Right kidney (tissue), 1 donor: ENCODE measurements at regions not wholly inside any gene's neighbourhood (a gene's known extent, or its start where the extent isn't known, plus 50 kb on each side); places are given as distances from the start of the nearest gene placed in this dataset.

Source experiments
- DNase-seq: peaks from one replicate; pipeline ENCODE4 v3.0.0-alpha.2; 2016

DNA sequence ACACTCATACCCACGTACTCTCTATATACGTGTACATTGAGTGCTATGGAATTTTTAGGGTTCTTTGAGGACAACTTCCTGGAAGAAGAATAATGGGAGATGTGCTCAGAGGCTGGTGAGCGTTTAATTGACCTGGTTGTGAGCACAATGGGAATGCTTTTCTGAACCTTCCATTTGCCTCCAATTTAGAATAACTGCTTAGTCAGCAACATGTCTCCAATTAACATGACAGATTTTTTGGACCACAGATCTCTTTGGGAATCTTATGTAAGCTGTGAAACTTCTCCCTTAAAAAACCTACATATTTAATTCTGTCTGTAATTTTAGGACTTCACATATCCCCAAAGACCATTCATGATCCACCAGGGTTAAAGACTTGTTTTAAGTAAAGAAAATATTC, 166.7 kb upstream of the TNP1 start:
- no peak for DNase-seq

DNA sequence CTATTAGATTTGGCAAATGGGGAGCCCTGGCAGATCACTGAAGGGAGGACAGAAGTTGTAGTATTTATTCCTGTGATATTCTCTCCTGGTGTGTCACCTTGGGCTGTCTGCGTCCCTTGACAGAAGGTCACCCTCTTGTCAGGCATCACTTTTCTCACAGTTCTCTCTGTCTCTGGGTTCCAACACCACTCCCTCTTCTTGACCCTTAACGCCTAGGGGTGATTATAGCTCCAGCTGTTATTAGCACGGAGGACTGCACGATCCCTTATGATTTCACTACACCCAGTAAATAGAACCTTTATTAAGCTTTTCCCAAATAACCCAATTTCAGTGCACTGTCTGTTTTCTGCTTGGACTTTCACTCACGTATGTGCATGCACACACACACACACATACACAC, 166.3 kb upstream of the TNP1 start:
- no peak for DNase-seq

DNA sequence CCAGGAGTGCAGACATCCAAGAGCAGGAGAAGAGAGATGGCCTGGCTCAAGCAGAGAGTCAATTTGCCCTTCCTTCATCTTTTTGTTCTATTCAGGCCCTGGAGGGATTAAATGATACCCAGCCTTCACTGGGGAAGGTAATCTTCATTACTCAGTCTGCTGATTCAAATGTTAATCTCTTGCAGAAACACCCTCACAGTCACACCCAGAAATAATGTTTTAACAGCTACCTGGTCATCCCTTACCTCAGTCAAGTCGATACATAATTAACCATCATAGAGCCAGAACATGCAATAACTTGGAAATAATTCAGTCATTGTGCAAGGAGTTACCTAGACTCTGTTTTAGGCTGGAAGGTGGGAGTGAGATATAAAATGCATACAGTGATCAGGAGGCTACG, 163.7 kb upstream of the TNP1 start:
- DNase-seq, result no peak

DNA sequence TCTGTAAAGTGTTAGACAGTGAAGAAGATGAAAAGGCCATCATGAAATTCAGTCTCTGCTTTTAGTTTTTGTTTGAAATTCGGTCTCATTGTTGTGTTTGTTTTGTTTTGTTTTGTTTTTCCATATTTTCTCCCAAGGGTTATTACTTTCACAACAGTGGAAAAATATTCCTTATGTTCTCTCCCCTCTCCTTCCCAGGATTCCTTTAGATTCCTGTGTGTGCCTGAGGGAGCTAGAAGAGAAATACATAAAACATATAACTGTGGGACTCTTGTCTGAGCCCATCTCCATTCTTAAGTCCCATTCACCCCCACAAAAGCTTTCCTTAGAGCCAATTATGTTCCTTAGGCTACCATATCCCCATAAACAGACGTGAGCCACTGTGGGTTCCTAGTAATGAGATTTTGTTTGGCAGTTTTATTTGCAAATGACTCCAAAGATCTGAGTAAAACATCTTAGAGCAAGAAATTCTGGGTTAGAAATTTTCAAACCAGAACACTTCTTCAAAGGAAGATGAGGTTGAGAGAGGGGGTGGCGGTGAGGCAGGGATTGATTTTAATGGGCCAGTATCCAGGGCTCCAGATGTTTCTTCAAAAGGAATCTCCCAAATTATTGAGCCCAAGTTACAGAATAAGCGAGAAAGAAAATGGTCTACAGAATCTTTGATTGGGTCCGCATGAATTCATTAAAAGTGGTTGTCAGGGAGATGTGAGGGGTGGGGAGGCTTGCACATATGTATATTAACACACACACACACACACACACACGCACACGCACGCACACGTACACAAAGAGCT, 157.8 kb upstream of the TNP1 start:
- DNase-seq, result no peak

DNA sequence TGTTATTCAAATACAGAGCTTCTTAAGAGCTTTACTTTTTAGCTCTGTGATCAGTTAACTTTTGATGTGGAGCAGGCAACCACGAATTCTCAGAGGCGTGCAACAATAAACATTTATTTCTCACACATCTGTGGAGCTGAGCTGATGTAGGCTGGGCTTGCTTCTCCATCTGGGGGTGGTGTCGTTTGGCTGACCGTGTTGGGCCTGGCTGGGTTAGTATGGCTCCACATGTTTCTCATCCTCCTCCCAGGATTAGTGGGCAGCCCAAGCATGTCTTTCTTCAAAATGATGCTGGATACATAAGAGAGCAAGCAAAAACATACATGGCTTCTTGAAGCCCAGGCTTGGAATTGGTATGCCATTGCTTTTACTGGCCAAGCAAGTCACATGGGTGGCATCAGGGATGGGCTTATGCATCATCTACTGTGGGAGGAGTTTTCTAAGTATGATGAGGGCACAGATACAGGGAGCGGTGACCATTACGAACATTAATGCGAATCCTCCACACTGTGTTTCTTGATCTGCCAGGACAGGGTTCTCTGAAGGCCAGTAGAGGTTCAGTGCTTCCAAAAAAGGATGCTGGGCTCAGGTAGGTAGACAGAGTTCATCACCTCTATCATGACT, 157.0 kb upstream of the TNP1 start:
- no peak for DNase-seq

DNA sequence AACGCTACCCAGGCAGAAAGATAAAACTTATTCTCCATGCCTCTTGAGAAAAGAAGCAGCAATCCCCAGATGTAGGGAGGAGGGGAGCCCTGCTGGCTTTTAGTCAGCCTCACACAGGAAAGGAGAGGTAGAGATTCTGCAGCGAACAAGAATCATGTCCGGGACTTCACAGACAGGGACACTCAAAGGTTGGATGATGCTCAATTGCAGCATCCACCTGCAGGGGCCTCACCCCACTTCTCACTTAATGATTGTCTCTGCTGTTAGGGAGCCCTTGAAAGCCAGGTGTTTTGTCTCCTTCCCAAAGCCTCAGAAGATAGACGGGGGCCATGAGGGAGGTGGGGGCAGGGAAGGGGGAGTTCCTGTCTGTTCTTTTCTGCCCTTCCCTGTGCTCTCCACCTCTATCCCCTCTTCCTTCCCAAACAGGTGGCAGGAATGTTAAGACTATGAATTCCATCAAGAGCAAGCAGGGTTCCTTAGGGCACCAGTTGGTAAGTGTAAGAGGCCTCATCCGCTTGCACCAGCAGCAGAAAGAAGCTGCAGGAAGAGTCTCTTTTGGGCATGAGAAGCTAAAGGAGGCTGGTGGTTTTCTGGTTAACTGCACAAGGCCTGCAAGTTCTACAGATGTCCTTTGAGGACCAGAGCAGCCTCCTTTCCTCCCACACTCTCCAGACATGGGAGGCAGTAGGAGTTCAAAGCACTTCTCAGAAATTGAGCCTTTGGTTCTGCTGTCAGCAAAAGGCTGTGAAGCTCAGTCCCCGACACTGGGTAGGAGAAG, 154.7 kb upstream of the TNP1 start:
- DNase-seq, result no peak

DNA sequence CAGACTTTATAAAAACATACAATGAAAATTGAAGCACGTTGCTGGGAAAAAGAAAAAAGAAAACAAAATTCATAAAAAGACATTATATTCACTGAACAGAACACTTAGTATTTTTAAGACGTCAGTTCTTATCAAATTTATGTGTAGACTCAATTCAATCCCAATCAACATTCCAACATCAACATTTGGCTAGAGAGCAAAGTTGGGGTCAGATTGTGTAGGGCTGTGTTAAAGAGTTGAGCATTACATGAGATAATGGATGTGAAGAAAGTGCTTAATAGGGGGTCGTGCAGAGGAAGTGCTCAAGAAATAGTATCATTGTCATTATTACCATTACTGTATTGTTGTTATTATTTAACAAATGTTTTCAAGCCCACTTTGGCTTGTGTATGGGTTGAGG, 154.1 kb upstream of the TNP1 start:
- DNase-seq, result no peak

DNA sequence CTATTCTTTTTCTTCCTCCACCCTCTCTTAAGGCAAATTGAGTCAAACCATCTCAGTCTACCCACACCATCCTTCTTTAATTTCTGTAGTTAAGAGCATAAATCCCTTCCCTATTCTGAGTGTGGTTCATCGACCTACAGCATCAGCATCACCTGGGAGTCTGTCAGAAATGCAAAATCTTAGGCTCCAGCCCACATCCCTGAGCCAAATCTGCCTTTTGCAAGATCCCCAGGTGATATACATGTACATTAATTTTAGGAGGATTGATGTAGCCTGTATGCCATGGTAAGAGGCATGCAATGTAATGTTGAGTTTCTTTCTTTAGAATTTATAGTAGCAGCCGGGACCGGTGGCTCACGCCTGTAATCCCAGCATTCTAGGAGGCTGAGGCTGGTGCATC, 151.7 kb upstream of the TNP1 start:
- DNase-seq, result no peak

DNA sequence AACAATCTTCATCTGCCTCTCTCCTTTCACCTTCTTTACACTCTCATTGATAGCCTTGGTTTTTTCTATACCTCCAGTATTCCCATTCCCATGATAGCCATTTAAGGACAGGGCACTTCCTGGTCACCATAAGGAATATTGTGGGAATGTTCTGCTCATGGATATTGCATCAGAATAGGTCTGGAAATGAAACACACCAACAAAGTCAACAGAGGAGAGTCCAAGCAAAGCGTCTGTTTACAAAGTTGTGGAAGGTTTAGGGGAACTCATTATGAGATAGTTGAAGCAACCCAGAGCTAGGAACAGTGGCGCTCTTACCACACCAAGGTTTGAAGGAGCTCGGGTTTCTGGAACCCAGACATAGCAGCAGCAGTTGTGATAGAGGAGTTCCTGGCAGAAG, 150.3 kb upstream of the TNP1 start:
- no peak for DNase-seq

DNA sequence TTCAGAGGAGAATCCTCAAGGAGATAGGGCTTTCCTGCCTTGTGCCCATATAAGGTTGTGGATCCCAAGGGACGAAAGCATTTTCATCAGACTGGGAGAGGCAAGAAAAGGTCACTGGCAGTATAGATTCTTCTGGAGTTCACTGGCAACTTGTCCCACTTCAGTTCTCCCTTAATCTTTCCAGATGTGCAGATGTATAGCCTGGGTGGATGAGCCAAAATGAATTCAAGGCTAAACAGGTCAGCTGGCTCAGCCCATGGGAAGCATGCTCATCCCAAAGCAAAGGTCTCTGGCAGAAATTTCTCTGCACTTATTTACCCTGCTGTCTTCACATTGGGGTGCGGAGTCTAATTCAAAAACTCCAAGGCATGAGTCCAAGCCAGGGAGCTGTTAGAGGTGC, 148.9 kb upstream of the TNP1 start:
- no peak for DNase-seq

DNA sequence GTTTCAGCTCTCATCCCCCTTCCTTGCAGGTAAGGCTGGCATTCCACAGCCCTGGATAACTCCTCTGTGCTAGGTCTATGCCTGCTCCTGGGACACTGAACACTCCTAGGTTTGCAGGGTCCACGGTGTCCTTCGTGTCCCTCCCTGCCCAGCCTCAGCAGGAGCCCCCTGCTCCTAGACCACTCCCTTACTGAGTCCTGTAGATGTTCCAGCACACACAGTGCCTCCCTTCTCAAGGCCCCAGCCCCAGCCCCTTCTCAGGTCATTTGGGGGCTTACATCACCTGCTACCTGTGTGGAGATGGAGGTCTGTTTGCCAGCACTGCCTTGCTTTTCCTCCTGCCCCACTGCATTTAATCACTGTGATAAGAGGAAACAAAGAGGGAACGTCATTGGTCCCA, 146.4 kb upstream of the TNP1 start:
- DNase-seq, result no peak

DNA sequence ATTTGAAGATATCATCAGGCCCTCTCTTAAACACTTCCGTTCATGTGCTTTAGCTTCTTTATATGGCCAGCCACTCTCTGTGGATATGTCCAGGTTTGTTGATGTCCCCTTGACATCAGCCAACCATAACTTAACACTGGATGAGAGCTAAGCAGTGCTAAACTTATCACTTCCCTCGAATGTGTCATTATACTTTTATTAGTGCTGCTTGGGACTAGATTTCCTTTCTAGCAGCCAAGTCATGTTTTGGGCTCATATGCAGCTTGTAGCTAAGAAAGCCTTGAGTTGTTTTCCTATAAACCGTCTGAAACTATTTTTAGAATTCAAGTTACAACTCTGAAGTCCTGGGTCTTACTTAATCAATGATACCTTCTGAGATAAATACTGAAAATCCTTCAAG, 144.8 kb upstream of the TNP1 start:
- no peak for DNase-seq

DNA sequence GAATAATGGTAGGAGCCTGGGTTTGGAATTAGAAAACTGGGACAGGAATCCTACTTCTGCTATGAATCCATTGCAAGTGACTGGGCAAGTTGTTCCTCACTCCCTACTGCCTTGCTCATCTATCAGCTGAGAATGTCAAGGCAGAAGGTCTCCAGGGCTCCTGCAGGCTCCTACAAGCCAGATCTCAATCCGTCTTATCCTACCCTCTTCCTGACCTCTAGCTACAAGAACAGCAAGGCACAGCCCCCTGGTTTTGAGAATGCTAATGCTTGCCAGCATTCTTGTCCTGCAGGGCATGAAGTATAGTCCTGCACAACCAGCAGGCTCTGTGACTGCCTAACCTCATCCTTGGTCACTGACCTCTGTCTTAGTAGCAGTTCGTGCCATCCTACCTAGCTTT, 141.9 kb upstream of the TNP1 start:
- DNase-seq, result no peak

DNA sequence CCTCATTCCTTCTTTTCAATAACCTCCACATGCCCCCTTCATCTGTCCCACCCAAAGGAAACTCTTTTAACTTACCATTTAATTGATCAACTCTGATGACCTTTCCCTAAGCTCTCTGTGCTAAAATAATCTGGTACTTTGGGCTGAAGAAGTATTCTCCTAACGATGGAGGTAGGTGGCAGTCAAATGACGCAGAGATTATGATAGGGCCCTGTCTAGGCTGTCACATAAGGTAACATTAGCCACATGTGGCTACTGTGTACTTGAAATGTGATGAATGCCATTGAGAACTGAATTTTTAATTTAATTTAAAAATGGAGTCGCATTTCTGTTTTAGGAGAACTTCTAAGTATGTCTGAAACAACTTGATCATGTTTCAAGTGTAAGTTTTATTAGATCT, 140.5 kb upstream of the TNP1 start:
- no peak for DNase-seq

DNA sequence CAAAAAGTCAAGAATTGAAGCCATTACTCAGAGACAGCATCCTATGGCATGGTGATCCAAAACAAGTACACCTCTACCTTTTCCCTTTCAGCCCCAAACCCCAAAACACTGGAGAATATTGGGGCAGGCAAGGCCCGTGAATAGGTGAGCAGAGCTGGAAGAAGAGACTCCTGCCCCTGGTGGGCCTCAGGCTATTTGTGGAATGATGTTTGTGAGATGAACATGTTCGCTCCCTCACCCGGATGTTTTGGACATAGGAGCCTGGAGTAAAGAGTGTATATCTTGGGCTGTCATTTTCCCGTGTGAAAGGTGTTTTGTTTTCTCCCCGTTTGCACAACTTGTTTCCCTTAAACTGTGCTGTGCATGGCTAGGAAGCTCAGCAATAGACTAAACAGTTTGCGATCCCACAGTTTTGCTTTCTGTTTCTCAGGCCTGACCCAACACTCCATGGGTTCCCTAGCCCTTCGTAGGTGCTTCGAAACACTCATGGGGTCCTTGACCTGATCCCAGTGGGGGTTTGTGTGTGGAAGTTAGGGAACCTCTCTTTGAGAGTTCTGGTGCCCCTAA, 136.5 kb upstream of the TNP1 start:
- DNase-seq, result no peak

DNA sequence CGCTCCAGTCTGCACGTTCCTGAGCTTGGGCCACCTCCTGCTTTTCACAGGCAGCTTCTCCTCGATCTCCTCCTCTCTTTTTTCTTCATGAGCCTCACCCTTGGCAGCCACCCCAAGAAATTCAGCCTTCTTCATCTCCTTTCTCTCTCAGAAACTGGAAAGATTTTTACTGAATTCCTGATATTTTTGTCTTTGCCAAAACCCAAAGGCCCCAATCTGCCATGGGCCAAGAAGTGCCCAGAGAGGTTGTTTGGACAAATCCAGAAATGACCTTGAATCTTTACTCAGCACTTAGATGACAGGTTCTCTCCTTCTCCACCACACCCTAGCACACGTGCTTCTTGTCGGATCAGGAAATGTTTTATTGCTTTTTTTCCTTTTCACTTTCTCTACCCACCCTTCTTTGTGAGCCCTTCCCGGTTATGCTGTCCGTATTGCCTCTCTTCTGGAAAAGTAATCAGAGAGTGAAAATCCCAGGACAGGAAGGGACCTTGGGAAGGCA, 134.5 kb upstream of the TNP1 start:
- DNase-seq, result no peak

DNA sequence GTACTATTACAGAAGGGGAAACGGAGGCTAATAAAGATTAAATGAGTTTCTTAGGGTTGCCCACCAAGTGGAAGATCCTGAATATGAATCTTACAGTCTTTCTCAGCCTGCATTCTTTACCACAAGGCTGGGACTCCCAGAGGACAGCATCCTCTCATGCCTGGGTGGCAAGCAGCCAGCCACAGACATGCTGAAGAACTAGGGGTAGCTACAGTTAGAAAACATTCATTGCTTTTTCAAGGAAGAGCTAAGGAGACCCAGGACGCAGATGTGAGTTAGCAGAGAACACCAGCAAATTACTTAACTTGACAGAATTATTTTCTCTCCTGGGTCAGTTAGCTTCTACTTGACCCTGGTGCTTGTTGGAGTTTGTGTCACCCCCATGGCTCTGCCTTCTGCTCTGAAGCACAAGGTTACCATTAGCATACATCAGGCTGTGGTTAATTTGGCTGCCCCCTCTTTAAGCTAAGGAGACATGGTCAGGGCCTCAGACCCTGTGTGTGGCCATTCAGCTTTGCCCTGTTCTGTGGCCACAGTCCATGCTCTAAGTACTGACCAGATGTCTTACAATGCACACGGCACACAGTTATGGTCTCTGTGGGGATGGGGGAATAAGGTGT, 132.3 kb upstream of the TNP1 start:
- DNase-seq, result peak; percentile 18

DNA sequence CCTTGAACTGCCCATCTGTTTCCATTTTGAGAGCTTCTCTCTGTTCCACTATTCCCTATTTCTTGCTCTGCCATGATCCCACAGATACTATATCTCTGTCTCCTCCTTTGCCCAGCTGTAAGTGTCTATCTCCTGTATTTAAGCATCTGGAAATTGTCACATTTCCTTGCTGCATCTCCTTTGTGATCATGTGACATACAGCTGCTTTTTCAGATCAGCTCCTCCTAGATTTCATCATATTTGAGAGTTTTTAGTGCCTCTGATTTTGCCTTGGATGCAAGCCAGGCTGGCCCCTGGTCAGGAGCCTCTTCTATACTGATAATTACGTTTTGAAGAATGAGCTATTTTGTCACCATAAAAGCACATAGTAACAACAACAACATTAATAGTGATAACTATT, 131.7 kb upstream of the TNP1 start:
- DNase-seq, result no peak

DNA sequence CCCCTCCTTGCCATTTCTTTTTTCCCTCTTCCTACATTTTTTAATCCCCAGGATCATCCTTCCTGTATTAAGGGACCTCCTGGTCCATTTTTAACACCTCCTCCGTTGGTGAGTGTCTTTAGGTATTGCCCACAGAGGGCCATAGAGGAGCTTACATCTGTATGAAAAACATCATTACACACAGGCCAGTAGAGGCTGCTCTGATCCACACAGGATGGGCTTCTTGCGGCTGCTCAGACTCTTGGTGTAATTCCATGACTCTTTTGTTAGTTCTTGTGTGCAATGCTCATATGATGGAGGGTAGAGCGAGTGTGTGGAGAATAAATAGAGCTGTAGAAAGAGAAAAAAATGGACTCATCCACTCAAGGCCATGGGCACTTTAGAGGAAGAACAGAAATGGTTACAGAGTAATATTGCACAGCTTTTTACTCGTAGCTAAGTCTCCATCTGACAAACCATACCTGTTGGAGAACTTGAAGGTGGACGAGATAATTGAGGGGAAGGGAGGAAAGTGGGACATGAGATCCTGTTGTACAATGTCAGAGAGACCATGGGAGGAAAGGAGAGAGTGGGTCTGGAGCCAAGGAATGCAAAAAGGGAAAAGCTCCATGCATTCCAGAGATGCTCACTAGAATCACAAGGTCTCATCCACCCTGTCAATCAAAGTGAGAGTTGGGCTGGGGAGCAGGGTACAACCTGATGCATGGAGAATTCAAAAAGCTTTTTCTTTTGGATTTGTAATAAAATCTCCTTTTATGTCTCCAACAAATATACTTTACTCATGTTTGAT, 129.7 kb upstream of the TNP1 start:
- no peak for DNase-seq

DNA sequence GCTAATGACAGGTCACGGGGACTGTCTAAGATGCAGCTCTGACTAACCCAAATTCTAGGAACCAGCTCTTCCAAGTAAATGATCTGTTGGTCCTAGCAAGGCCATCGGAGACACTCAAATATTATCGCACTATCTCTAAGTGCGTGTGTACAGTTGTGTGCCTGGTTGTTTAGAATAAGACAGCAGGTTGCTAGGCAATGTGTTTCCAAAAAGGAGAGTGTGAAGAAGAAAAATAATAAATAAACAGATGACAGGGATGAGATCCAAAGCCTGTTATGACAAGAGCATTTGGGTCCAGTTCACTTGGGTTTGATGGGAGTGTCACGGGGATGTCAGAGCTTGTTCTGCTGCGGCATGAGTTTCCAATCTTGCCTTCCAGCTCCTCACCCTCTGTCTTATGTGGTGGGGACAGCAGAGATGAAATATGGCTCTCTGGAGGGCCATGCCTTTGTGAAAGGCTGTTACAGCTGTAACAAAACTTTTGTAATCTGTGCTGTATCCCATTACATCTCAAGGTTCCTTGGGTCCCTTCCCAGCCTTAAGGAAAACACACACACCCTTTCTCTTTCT, 127.5 kb upstream of the TNP1 start:
- DNase-seq, result no peak

DNA sequence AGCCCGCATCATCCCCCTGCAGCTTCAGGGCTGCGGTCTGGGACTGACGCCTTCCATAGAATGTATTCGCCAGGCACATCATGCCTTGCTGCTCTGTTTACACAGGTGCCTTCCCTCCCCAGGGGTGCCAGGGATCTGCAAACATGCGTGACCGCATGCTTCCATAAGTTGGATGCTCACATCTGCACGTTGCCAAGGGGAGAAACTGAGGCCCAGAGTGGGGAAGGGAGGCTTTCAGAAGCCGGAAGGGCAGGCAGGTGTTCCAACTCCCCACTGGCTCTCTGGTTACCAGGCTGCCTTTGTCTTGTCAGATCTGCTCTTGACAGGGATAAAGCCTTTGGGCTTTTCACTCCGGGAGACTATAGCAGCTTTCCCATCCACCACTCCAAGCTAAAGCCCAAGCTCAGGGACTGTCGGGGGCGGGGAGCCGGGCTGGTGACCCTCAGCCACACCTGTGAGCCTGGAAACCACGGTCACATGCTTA, 125.8 kb upstream of the TNP1 start:
- DNase-seq, result peak; percentile 31
